K562 (cell line): ENCODE measurements at regions not wholly inside any gene's neighbourhood (a gene's known extent, or its start where the extent isn't known, plus 50 kb on each side); places are given as distances from the start of the nearest gene placed in this dataset.

Experiments used
- AFF1 ChIP-seq, 2 experiments: fragments of 450-650 bp; IDR thresholded peaks; 2 replicates each; pipeline ENCODE4 v1.6.1; 2018; ENCODE audit warnings: mild to moderate bottlenecking in 2 of 2, low read depth in 1 of 2; ENCODE audit not compliant: partially characterized antibody in 2 of 2
- BACH1 ChIP-seq: fragments of 200-800 bp; sonication (Bioruptor generic); IDR thresholded peaks from 2 replicates; pipeline ENCODE4 v1.6.1; 2016; ENCODE audit warnings: missing genetic modification characterization, missing compliant biosample characterization
- BCLAF1 ChIP-seq, 2 experiments: fragments of 450-650 bp in 1 of 2; IDR thresholded peaks; 2 replicates each; pipeline ENCODE4 v1.6.1; 2011 to 2017; ENCODE audit warnings: low read depth in 2 of 2, antibody characterized with exemption in 1 of 2, borderline replicate concordance in 1 of 2, low read length in 1 of 2, mild to moderate bottlenecking in 1 of 2, mixed read lengths in 1 of 2; ENCODE audit not compliant: control insufficient read depth in 1 of 2
- CTCF ChIP-seq, 3 experiments: IDR thresholded peaks in 2 of 3; conservative IDR thresholded peaks in 1 of 3; 2 replicates each; pipeline ENCODE4 v1.5.1; 2011 to 2012; ENCODE audit warnings: low read length in 3 of 3, mild to moderate bottlenecking in 3 of 3, control low read depth in 2 of 3, improper control_type of control experiment in 1 of 3, inconsistent platforms in 1 of 3, low read depth in 1 of 3, mixed read lengths in 1 of 3, moderate library complexity in 1 of 3; ENCODE audit not compliant: insufficient read depth in 2 of 3
- GATAD2A ChIP-seq: fragments of 450-650 bp; IDR thresholded peaks from 2 replicates; pipeline ENCODE4 v1.6.1; 2017
- HDAC2 ChIP-seq: fragments of 450-650 bp; IDR thresholded peaks from 2 replicates; pipeline ENCODE4 v1.6.1; 2016; ENCODE audit warnings: mild to moderate bottlenecking
- NBN ChIP-seq: fragments of 450-650 bp; IDR thresholded peaks from 2 replicates; pipeline ENCODE4 v1.6.1; 2016; ENCODE audit warnings: low read depth, mild to moderate bottlenecking
- POLR2A ChIP-seq: fragments of 450-650 bp; conservative IDR thresholded peaks from 2 replicates; pipeline ENCODE4 v1.6.1; 2016
- RAD21 ChIP-seq, 2 experiments: fragments of 250-450 bp in 1 of 2; fragments of 450-650 bp in 1 of 2; sonication (Bioruptor Pico) in 1 of 2; formaldehyde crosslinking in 1 of 2; IDR thresholded peaks in 1 of 2; conservative IDR thresholded peaks in 1 of 2; 2 replicates each; pipeline versions ENCODE4 v1.4.0 to v1.8.0; 2020 to 2022; ENCODE audit warnings: mild to moderate bottlenecking in 2 of 2, moderate library complexity in 1 of 2
- ZNF24 ChIP-seq: fragments of 450-650 bp; IDR thresholded peaks from 2 replicates; pipeline ENCODE4 v1.6.1; 2016

- TF ChIP-seq GATAD2A (no peak), NBN (no peak), BCLAF1 (IDR thresholded peaks at IDR 0.05; ENCODE audit: borderline replicate concordance in 1 of 2, control insufficient read depth in 1 of 2, low read depth in 2 of 2, low read length in 1 of 2) (no peak), ZNF24 (no peak), CTCF (IDR thresholded peaks at IDR 0.05 in 2 of 3, conservative IDR thresholded peaks at IDR 0.05 in 1 of 3; ENCODE audit: insufficient read depth in 2 of 3, low read depth in 1 of 3, low read length in 3 of 3) (no peak), RAD21 (CRISPR knock-in tag; conservative IDR thresholded peaks at IDR 0.05 in 1 of 2, IDR thresholded peaks at IDR 0.05 in 1 of 2) (no peak), AFF1 (IDR thresholded peaks at IDR 0.05; ENCODE audit: low read depth in 1 of 2, partially characterized antibody in 2 of 2) (no peak), BACH1 (tag) (no peak), POLR2A (no peak), HDAC2 (no peak)
Measured at GRCh38 chr13:60887711-60888110, 490.7 kb downstream of the TDRD3 start.
